CD4-positive, alpha-beta T cell treated with Interleukin-6 at 100 ng/mL for 8 hours (primary cell): ENCODE measurements at regions not wholly inside any gene's neighbourhood (a gene's known extent, or its start where the extent isn't known, plus 50 kb on each side); places are given as distances from the start of the nearest gene placed in this dataset.
"Not testable (repeated sequence)": the region's sequence is repeated elsewhere in the genome, so short reads cannot be mapped to it uniquely, and the experiment has no call there.

Experiments used
- DNase-seq: peaks from one replicate; pipeline ENCODE4 v3.0.0-alpha.2; 2020; ENCODE audit warnings: mixed read lengths, low spot score

GRCh38 chr7:51929818-51930217 lies 613.2 kb upstream of the COBL start:
- no peak for DNase-seq

DNA sequence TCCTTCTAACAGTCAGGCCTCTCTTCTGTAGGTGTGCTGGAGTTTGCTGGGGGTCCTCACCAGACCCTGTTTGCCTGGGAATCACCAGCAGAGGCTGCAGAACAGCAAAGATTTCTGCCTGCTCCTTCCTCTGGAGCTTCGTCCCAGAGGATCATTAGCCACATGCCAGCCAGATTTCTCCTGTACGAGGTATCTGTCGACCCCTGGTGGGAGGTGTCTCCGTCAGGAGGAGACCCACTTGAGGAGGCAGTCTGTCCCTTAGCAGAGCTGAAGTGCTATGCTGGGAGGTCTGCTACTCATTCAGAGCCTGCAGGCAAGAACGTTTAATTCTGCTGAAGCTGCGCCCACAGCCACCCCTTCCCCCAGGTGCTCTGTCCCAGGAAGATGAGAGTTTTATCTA lies 611.1 kb upstream of the COBL start:
- no peak for DNase-seq

- no peak for DNase-seq
These were observed 602.0 kb upstream of the COBL start for GRCh38 chr7:51918581-51918980.

- DNase-seq: no peak
These were observed 584.9 kb upstream of the COBL start for GRCh38 chr7:51901489-51901840.

DNA sequence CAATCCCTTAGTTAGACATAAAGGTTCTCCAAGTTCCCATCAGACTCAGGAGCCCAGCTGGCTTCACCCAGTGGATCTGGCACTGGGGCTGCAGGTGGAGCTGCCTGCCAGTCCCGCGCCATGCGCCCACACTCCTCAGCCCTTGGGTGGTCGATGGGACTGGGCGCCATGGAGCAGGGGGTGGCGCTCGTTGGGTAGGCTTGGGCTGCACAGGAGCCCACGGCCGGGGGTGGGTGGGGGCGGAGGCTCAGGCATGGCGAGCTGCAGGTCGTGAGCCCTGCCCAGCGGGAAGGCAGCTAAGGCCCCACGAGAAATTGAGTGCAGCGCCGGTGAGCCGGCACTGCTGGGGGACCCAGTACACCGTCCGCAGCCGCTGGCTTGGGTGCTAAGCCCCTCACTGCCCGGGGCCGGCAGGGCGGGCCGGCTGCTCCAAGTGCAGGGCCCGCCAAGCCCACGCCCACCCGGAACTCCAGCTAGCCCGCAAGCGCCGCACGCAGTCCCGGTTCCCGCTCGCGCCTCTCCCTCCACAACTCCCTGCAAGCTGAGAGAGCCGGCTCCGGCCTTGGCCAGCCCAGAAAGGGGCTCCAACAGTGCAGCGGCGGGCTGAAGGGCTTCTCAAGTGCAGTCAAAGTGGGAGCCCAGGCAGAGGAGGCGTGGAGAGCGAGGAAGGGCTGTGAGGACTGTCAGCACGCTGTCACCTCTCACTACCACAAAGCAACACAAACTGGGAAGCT lies 584.3 kb upstream of the COBL start:
- DNase-seq: not testable (repeated sequence)

GRCh38 chr7:51899611-51900010 lies 583.0 kb upstream of the COBL start:
- no peak for DNase-seq

GRCh38 chr7:51882412-51882811 lies 565.8 kb upstream of the COBL start:
- no peak for DNase-seq

DNA sequence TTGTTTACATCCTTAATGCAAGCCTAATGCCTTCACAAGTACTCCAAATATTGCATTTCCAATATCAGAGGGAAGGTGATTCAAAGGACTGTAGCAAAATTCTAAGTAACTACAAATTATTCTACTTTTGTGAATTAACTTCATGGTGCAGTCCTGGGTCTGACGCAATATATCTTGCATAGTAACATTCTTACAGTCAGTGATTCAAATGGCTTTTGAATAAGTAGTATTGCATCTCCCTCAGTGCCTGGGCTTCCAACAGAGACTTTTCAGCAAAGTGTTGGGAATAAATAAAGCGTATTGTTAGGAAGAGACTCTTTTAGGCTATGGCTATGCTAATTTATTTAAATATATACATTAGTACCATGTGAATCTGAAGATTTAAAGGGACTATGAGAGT lies 564.7 kb upstream of the COBL start:
- no peak for DNase-seq

GRCh38 chr7:51878865-51879264 lies 562.3 kb upstream of the COBL start:
- DNase-seq: no peak

- DNase-seq: no peak
These were observed 552.8 kb upstream of the COBL start for GRCh38 chr7:51869452-51869851.

GRCh38 chr7:51867117-51867516 lies 550.5 kb upstream of the COBL start:
- no peak for DNase-seq

GRCh38 chr7:51860305-51860704 lies 543.7 kb upstream of the COBL start:
- no peak for DNase-seq

- DNase-seq: no peak
These were observed 533.5 kb upstream of the COBL start for GRCh38 chr7:51850126-51850525.

DNA sequence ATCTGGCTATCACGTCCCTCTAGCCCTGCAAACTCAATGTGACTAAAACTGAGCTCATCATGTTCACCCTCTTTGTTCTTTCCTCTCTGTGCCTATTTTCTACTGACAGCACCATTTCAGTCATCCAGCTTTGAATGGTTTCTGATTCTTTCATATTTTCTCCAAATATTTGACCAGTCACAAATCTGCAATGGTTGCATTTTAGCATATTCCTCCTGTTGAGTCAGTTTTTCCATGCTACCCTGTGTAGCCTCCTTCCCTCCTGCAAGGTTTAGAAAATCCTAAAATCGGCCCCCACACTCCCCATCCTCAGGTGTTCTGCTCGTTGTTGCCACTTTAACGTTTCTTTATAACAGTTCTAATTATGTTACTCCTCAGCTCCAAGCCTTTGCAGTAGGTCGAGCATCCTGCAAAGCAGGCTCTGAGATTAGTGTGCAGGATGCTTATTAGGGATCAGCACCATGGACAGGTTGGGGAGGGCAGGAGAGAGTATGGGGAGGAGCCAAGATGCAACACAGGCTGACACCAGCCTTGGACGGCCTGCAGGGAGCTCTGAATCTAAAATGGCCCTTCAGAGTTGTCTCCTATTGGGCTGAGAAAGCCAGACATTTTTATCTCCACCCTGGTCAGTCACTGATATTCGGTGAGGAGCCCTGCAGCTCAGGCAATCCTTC lies 531.0 kb upstream of the COBL start:
- DNase-seq: no peak

- DNase-seq: not testable (repeated sequence)
These were observed 522.5 kb upstream of the COBL start for GRCh38 chr7:51839130-51839529.

DNA sequence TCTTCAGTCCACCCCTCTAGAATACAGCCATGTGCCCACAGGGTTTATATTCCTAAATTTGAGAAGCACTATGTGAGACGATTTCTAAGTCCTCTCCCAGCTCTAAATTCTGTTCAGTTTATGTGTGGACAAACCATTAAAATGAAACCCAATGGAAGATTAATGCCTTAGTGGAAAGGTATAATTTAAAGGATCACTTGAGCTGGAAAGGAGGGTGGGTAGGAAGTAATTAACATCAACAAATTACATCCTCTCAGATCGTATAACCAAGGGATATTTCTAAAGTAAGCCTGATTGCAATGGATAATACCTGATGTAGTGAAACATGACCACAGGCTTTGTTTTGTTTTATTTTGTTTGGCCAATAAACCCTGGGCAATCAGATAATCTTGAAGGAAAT lies 511.0 kb upstream of the COBL start:
- no peak for DNase-seq

GRCh38 chr7:51824050-51824449 lies 507.4 kb upstream of the COBL start:
- DNase-seq: no peak

- DNase-seq: no peak
These were observed 506.8 kb upstream of the COBL start for GRCh38 chr7:51823437-51823836.

DNA sequence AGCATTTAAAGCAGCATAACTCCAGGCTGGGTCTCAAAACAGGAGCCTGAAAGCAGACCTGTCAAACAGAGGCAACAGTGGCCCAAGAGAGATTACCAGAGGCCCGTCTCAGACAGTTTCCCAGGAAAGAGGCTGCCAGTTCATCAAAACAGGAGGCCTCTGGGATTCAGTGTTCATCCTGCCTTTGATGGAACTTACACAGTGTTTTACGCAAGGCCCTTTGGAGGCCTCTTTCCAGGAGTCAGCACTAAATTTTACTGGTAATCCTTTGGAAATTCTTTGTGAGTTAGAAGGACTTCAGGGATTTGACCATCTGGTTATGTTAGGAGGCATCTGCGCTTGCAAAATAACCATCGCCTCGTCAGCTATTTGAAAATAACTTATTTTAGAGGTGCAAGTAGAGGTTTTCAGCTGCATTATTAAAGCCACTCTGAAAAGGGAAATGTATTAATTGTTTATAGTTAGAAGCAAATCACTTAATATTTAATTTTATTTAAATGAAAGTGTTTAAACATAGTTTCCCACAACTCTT lies 501.2 kb upstream of the COBL start:
- DNase-seq: no peak

DNA sequence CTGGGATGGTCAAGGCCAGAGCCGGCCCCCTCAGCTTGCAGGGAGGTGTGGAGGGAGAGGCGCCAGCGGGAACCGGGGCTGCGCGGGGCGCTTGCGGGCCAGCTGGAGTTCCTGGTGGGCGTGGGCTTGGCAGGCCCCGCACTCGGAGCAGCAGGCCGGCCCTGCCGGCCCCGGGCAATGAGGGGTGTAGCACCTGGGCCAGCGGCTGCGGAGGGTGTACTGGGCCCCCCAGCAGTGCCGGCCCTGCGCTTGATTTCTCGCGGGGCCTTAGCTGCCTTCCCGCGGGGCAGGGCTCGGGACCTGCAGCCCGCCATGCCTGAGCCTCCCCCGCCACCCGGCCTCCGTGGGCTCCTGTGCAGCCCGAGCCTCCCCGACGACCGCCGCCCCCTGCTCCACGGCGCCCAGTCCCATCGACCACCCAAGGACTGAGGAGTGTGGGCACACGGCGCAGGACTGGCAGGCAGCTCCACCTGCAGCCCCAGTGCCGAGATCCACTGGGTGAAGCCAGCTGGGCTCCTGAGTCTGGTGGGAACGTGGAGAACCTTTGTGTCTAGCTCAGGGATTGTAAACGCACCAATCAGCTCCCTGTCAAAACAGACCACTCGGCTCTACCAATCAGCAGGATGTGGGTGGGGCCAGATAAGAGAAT lies 489.3 kb upstream of the COBL start:
- DNase-seq: not testable (repeated sequence)

- DNase-seq: no peak
These were observed 486.1 kb upstream of the COBL start for GRCh38 chr7:51802718-51803117.

GRCh38 chr7:51797371-51797770 lies 480.8 kb upstream of the COBL start:
- no peak for DNase-seq

- DNase-seq: no peak
These were observed 476.2 kb upstream of the COBL start for GRCh38 chr7:51792796-51793195.
